OCI-LY7 (cell line): ENCODE measurements at regions not wholly inside any gene's neighbourhood (a gene's known extent, or its start where the extent isn't known, plus 50 kb on each side); places are given as distances from the start of the nearest gene placed in this dataset.

ENCODE experiments used
- BruUV-seq: library from RNA; stranded (reverse); fragments of 400-500 nt; replicated peaks from 2 replicates; lab custom pipeline; 2021; lab: Mats Ljungman, UMichigan
- CTCF ChIA-PET: fragments of 300-600 bp; sonication (Branson Sonifier 250); formaldehyde crosslinking; loops from one replicate; lab custom pipeline; 2022; ENCODE audit warnings: antibody characterized with exemption; ENCODE audit not compliant: unreplicated experiment; lab: Charles Lee
- POLR2A ChIA-PET: fragments of 300-600 bp; sonication (Branson Sonifier 250); formaldehyde crosslinking; loops from one replicate; lab custom pipeline; 2022; ENCODE audit warnings: antibody characterized with exemption; lab: Charles Lee
- DNase-seq: peaks from one replicate; pipeline ENCODE4 v3.0.0-alpha.2; 2015; ENCODE audit warnings: low spot score
- H2AFZ ChIP-seq: fragments of 200-600 bp; sonication (generic), shearing (Covaris generic); 2 replicates; pipeline ENCODE4 v1.6.1; 2014; ENCODE audit warnings: mild to moderate bottlenecking, antibody characterized with exemption, low read length, moderate library complexity
- H3K27ac ChIP-seq: fragments of 200-600 bp; sonication (generic); 2 replicates; pipeline ENCODE4 v1.5.1; 2014; ENCODE audit warnings: mixed run types, low read depth, mild to moderate bottlenecking, moderate library complexity, low read length, inconsistent platforms; ENCODE audit not compliant: poor library complexity, severe bottlenecking
- H3K36me3 ChIP-seq: fragments of 200-600 bp; sonication (generic); 2 replicates; pipeline ENCODE4 v1.6.1; 2014; ENCODE audit warnings: mild to moderate bottlenecking, antibody characterized with exemption, low read length, moderate library complexity, mixed read lengths; ENCODE audit not compliant: insufficient read depth
- H3K4me1 ChIP-seq: fragments of 200-600 bp; sonication (generic); 2 replicates; pipeline ENCODE4 v1.5.1; 2014; ENCODE audit warnings: mild to moderate bottlenecking, low read length; ENCODE audit not compliant: insufficient read depth, poor library complexity, severe bottlenecking
- H3K4me2 ChIP-seq: fragments of 200-600 bp; sonication (generic); 2 replicates; pipeline ENCODE4 v1.6.1; 2014; ENCODE audit warnings: mild to moderate bottlenecking, low read length
- H3K4me3 ChIP-seq: fragments of 200-600 bp; sonication (generic); 2 replicates; pipeline ENCODE4 v1.5.1; 2014; ENCODE audit warnings: mild to moderate bottlenecking, low read depth, low read length; ENCODE audit not compliant: poor library complexity, severe bottlenecking
- H3K79me2 ChIP-seq: fragments of 200-600 bp; sonication (generic); 2 replicates; pipeline ENCODE4 v1.6.1; 2016; ENCODE audit warnings: low read depth, mild to moderate bottlenecking, low read length, moderate library complexity, mixed read lengths; ENCODE audit not compliant: insufficient read depth
- H3K9me2 ChIP-seq: fragments of 200-600 bp; sonication (generic); 2 replicates; pipeline ENCODE4 v1.6.1; 2016; ENCODE audit warnings: mild to moderate bottlenecking, low read length, mixed read lengths; ENCODE audit not compliant: insufficient read depth
- H3K9me3 ChIP-seq: fragments of 200-600 bp; sonication (generic); 2 replicates; pipeline ENCODE4 v1.6.1; 2014; ENCODE audit warnings: mild to moderate bottlenecking, mixed run types, low read length, mixed read lengths
- H4K20me1 ChIP-seq: fragments of 200-600 bp; sonication (generic); 2 replicates; pipeline ENCODE4 v1.6.1; 2014; ENCODE audit warnings: mild to moderate bottlenecking, antibody characterized with exemption, low read length, moderate library complexity, mixed read lengths; ENCODE audit not compliant: insufficient read depth
- CTCF ChIP-seq: fragments of 200-600 bp; sonication (generic); conservative IDR thresholded peaks from 2 replicates; pipeline ENCODE4 v1.5.1; 2014; ENCODE audit warnings: mild to moderate bottlenecking, antibody characterized with exemption, low read length, moderate library complexity, mixed read lengths
- EZH2phosphoT487 ChIP-seq: fragments of 200-600 bp; sonication (generic); IDR thresholded peaks from 2 replicates; pipeline ENCODE4 v1.6.1; 2018; ENCODE audit warnings: low read depth, borderline replicate concordance, mild to moderate bottlenecking, mixed run types, antibody characterized with exemption, low read length, moderate library complexity, mixed read lengths
- intact Hi-C: fragments of 100-400 bp; cut with micrococcal nuclease; formaldehyde crosslinking; loops from one replicate; pipeline ENCODE4 v1.10.0; 2022; ENCODE audit not compliant: unreplicated experiment

- TF ChIP-seq CTCF = no peak
- no peak for TF ChIP-seq EZH2phosphoT487
- Histone ChIP-seq H3K27ac (no peak overlapping the region), H3K4me1 (no peaks in the 10 kb centered on the region), H4K20me1 (no peaks in the 10 kb centered on the region), H3K9me2 (no peaks in the 10 kb centered on the region), H3K4me3 (no peak overlapping the region), H3K79me2 (no peaks in the 10 kb centered on the region), H3K4me2 (no peak overlapping the region), H2AFZ (no peak overlapping the region), H3K9me3 (no peaks in the 10 kb centered on the region), H3K36me3 (no peaks in the 10 kb centered on the region)
- no TSS peak for BruUV-seq
- DNase-seq = no peak
- CTCF ChIA-PET = no interaction called here
- intact Hi-C loops = no loop called here
- POLR2A ChIA-PET = interaction anchor here (0.9 kb wide), 1 partner anchor 51 kb away, joined by 3 read pairs; no protein-coding TSS in a partner anchor
These were observed 342.3 kb upstream of the CFAP20DC start for GRCh38 chr3:59392116-59392515.

GRCh38 chr3:59391131-59391530 lies 341.3 kb upstream of the CFAP20DC start:
- no peak for TF ChIP-seq EZH2phosphoT487
- TF ChIP-seq CTCF = no peak
- ChIA-PET POLR2A (no interaction called here), CTCF (no interaction called here)
- H3K27ac ChIP-seq = no peak overlapping the region
- no peak overlapping the region for H3K4me3 ChIP-seq
- H3K9me2 ChIP-seq = no peaks in the 10 kb centered on the region
- no peak for DNase-seq
- H3K79me2 ChIP-seq = no peaks in the 10 kb centered on the region
- no peaks in the 10 kb centered on the region for H3K36me3 ChIP-seq
- H3K4me2 ChIP-seq = no peak overlapping the region
- no peaks in the 10 kb centered on the region for H3K9me3 ChIP-seq
- intact Hi-C loops = no loop called here
- no peak overlapping the region for H2AFZ ChIP-seq
- no peaks in the 10 kb centered on the region for H4K20me1 ChIP-seq
- no peaks in the 10 kb centered on the region for H3K4me1 ChIP-seq
- BruUV-seq = no TSS peak

- no peaks in the 10 kb centered on the region for H3K79me2 ChIP-seq
- no peak for DNase-seq
- no peaks in the 10 kb centered on the region for H3K36me3 ChIP-seq
- H2AFZ ChIP-seq = no peak overlapping the region
- TF ChIP-seq EZH2phosphoT487 = no peak
- no peak for TF ChIP-seq CTCF
- H3K4me2 ChIP-seq = no peak overlapping the region
- no peak overlapping the region for H3K4me3 ChIP-seq
- H3K4me1 ChIP-seq = no peaks in the 10 kb centered on the region
- intact Hi-C loops = no loop called here
- no peaks in the 10 kb centered on the region for H3K9me3 ChIP-seq
- ChIA-PET CTCF (no interaction called here), POLR2A (no interaction called here)
- H3K27ac ChIP-seq = no peak overlapping the region
- no TSS peak for BruUV-seq
- no peaks in the 10 kb centered on the region for H4K20me1 ChIP-seq
- H3K9me2 ChIP-seq = no peaks in the 10 kb centered on the region
These were observed 338.9 kb upstream of the CFAP20DC start for GRCh38 chr3:59388555-59389270.
